ENCODE measurements at regions not wholly inside any gene's neighbourhood (a gene's known extent, or its start where the extent isn't known, plus 50 kb on each side); places are given as distances from the start of the nearest gene placed in this dataset.

DNA sequence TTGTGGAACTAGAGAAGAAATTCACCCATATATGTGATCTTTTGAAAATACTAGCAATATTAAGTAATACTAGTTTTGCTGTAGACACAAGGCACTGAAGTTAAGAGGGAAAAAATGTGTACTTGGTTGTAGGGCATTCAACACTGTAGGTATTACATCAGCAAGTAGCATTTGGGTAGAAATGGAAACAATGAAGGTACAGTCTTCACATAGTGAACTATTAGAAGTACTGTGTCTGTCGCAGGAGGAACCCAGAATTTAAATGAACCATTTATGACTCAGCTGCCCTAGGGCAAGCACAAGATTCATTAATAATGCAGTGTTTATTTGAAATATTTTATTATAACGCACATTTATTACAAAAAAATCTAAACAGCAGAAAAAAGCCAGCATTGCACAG lies 572.7 kb upstream of the TENM3 start:
- TF ChIP-seq CTCF (IDR thresholded peaks at IDR 0.05) (no peak), POLR2A (IDR thresholded peaks at IDR 0.05; ENCODE audit: low read depth) (no peak), POLR2AphosphoS5 (IDR thresholded peaks at IDR 0.05) (no peak), EP300 (IDR thresholded peaks at IDR 0.05) (no peak)

All from esophagus muscularis mucosa (tissue), 4 donors.